HG02943 (cell line): ENCODE measurements at regions not wholly inside any gene's neighbourhood (a gene's known extent, or its start where the extent isn't known, plus 50 kb on each side); places are given as distances from the start of the nearest gene placed in this dataset.
"Not testable (repeated sequence)": the region's sequence is repeated elsewhere in the genome, so short reads cannot be mapped to it uniquely, and the experiment has no call there.

ENCODE experiments used
- ATAC-seq: cut with Tn5 transposase; IDR thresholded peaks from one replicate; pipeline ENCODE4 v1.9.1; 2021; ENCODE audit warnings: mild to moderate bottlenecking, low read depth, moderate library complexity; ENCODE audit not compliant: unreplicated experiment

GRCh38 chr6:22737331-22737730 lies 168.0 kb downstream of the HDGFL1 start:
- ATAC-seq: no peak

GRCh38 chr6:22738194-22738593 lies 168.8 kb downstream of the HDGFL1 start:
- no peak for ATAC-seq

GRCh38 chr6:22747571-22747970 lies 178.2 kb downstream of the HDGFL1 start:
- ATAC-seq: no peak

- no peak for ATAC-seq
Observed at GRCh38 chr6:22748681-22749080, 179.3 kb downstream of the HDGFL1 start.

DNA sequence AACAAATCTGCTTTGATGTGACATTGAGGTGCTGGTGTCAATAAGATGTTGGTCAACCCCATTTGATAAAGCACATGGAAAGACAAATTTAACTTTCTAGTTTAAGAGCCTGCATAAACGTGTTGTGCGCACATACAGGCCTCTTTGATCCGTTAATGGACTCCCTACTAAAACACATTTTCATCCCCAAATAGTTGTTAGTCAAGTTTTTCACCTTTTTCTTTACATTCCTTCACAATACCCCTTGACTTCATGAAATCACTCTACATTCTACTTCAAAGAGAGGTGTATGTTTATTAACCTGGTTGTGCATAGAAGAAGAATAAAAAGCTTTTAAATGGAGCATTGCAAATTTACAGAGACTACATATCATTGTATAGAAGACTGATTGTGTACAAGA lies 180.3 kb downstream of the HDGFL1 start:
- no peak for ATAC-seq

GRCh38 chr6:22751223-22751622 lies 181.9 kb downstream of the HDGFL1 start:
- no peak for ATAC-seq

GRCh38 chr6:22752522-22752921 lies 183.2 kb downstream of the HDGFL1 start:
- no peak for ATAC-seq

DNA sequence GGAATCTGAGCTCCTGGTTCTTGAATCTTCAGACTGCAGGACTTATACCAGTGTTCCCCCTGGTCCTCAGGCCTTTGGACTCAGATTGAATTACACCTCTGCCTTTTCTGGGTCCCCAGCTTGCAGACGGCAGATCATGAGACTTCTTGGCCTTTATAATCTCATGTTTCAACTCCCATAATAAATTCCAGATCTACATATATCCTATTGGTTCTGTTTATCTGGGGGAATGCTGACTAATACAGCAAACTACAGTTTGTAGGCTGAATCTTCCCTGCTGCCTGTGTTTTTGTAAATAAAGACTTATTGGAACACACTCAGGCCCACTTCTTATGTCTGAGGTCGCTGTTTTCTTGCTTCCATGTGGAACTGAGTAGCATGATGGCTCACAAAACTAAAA lies 184.7 kb downstream of the HDGFL1 start:
- ATAC-seq: no peak

- no peak for ATAC-seq
Observed at GRCh38 chr6:22755605-22756004, 186.2 kb downstream of the HDGFL1 start.

- no peak for ATAC-seq
Observed at GRCh38 chr6:22756365-22756764, 187.0 kb downstream of the HDGFL1 start.

- no peak for ATAC-seq
Observed at GRCh38 chr6:22764496-22764895, 195.1 kb downstream of the HDGFL1 start.

- no peak for ATAC-seq
Observed at GRCh38 chr6:22765015-22765414, 195.6 kb downstream of the HDGFL1 start.

DNA sequence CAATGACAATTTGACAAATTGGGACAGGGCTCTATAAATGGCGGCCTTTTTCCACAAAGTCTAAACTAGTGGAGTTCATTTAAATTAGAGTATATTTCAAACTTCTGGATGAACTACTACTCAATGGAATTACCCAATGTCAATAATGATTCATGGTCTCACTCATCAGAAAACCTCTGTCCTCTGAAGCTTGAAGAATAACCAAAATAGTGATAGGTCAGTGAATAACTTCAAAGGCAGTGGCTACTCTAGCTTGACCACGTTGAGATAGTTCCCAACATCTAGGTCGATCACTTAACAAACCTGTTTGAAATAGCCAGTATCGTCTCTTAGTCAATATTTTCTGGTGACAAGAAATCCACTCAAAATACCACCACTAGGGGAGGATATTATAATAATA lies 197.6 kb downstream of the HDGFL1 start:
- no peak for ATAC-seq

DNA sequence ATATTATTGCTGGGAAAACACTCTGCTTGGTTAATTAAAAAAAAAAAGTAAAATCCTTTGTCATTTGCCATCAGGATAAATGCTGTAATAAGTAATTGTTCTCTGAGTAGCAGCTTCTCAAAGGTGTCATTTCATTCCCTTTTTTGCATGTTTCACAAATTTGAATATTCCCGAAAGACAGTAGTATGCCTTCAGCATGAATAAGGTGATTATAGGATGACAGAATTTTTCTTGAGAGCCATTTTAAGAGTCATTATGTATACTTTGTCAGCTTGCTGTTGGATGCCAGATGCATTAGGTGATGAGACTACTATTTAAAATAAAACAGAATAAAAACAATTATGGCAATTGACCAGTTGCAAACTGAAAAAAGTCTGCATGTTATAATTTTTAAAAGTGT lies 200.7 kb downstream of the HDGFL1 start:
- no peak for ATAC-seq

GRCh38 chr6:22774129-22774528 lies 204.8 kb downstream of the HDGFL1 start:
- no peak for ATAC-seq

GRCh38 chr6:22778438-22778837 lies 209.1 kb downstream of the HDGFL1 start:
- ATAC-seq: not testable (repeated sequence)

- ATAC-seq: no peak
Observed at GRCh38 chr6:22779062-22779461, 209.7 kb downstream of the HDGFL1 start.

GRCh38 chr6:22783931-22784330 lies 214.6 kb downstream of the HDGFL1 start:
- ATAC-seq: no peak

DNA sequence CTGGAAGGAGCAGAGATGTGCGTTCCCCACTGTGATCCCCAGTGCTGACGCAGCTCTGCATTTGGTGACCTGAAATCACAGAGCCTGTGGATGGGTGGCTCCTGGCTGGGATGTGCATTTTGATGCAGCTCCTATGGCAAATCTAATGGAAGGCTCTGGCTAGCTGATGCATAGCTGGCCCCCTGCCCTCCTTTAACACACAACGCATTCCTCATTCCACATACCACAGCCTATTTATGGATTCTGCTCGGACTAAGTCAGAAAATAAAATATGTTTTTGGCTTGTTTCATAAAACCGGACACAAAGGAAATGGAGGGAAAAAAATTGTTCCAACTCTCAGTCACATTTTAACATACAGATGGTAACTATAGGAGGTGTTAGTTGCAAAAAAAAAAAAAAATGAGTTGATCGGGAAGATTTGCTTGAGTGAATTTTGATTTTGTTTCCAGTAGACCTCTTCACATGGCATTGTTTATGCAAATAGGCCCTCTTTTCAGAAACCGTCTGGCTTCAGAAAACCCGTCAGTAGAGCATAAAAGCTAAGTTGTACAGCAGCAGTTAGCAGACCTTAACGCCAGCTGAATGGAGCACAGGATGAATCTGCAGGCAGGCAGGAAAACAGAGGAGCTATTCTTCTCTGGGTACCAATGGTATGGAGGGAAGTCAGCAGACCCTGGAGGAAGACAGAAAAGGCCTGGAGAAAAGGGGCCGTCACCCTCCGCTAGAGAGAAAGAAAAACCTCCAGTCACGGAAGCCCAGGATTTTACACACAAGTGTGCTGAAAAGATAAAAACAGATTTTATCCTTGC lies 215.4 kb downstream of the HDGFL1 start:
- ATAC-seq: no peak

- ATAC-seq: no peak
Observed at GRCh38 chr6:22788038-22788437, 218.7 kb downstream of the HDGFL1 start.

GRCh38 chr6:22789315-22789714 lies 219.9 kb downstream of the HDGFL1 start:
- ATAC-seq: no peak

DNA sequence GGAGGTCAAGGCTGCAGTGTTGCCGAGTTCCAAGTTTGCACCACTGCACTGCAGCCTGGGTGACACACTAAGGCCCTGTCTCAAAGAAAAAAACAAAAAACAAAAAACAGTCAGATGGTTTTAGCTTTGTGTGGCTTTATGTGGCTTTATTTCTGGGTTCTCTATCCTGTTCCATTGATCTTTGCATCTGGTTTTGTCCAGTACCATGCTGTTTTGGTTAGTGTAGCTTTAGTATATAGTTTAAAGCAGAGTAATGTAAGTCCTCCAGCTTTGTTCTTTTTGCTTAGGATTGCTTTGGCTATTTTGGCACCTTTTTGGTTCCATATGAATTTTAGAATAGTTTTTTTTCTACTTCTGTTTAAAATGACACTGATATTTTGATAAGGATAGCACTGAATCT lies 225.5 kb downstream of the HDGFL1 start:
- ATAC-seq: no peak

DNA sequence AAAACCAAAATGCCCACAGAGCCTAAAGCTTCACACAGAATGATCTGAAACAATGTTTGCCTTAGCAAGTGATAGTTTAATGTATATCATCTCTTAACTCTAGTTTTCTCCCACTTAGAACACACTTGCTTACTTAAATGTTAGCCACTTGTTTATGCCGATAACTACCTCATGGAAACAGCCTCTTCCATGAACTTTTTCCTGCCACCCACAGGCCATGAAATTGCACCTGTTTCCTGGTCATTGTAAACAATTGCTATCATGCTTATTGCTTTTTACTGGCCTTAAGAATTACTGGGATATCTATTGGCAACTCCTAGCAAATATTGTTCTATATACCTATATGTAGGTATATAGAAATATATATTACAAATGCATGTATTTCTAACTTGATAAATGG lies 231.1 kb downstream of the HDGFL1 start:
- no peak for ATAC-seq
